ENCODE measurements at regions not wholly inside any gene's neighbourhood (a gene's known extent, or its start where the extent isn't known, plus 50 kb on each side); places are given as distances from the start of the nearest gene placed in this dataset.

- DNase-seq: no peak
Measured at GRCh38 chr2:134133622-134134312, 120.1 kb upstream of the MGAT5 start.

- DNase-seq: no peak
Measured at GRCh38 chr2:134134313-134134706, 119.6 kb upstream of the MGAT5 start.

DNA sequence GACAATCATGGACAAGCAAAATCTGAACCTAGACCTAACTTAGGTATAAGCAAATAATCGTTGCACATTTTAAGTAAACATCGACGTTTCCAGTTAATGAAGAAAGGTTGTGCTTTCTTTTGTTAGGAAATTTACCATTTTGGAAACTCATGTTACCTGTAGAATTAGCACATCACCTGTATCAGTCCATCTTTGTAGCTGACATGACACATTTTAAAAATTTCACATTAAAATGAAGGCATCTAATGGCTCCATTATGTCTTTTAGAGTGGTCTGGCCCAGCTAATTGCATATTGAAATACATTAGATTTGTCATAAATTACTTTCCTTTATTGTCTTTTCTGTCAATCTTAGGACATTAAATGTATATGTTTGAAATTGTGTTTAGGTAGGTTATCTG, 119.0 kb upstream of the MGAT5 start:
- no peak for DNase-seq

- no peak for DNase-seq
Measured at GRCh38 chr2:134135793-134136192, 118.1 kb upstream of the MGAT5 start.

DNA sequence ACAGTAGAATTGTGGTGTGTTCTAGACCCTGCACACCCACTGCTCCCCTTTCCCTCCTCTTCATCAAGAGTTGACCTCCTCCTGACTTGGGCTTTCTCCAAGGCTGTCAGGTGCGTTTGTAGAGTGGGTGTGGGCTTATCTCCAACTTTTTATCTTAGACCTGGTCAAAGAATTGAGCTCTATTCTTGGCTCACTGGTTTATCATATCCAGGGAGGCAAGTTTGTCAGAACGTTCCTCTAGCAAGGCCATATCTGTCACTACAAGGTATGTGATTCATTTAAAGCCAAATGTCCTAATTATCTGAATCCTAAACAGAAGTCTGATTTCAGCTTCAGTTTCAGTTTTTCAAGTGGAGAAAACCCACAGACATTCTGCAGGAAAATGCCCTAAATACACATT, 117.1 kb upstream of the MGAT5 start:
- no peak for DNase-seq

GRCh38 chr2:134137182-134137611, 116.7 kb upstream of the MGAT5 start:
- DNase-seq: peak in 1 of 2 donors; percentile 43

DNA sequence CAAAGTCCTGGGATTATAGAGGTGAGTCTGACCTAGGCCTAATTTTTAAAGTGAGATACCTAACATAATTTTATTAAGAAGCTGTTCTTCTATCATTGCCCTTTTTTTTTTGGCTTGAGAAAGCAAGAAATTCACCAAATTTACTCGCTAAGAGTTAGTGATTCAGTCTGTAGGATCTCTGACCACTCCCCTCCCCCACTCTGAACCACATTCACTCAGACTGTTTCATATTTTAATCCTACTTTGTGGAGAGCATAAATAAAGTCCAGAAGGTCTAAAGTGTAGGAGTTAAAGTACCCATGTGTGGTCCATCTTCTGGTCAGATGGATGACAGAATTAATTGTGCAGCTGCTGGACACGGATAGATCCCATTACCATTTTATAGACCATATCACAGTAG, 115.8 kb upstream of the MGAT5 start:
- no peak for DNase-seq

DNA sequence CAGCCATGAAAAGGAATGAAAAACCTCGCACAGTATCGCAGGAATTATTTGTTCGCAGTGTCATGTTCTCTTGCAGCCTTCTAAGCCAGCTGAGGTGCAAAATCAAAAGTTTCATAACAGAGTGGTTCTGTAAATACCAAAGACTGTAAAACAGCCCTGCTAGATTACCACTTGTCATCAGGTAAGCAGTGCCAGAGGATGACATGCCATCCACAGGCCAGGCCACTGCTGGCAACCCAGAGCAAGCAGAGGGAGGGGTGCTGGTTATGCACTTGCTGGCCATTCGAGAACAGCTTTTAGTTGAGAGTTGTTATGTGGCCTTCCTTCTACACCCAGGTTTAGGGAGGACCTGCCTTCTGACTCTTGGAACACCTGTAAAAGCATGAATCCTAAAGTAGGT, 114.3 kb upstream of the MGAT5 start:
- no peak for DNase-seq

GRCh38 chr2:134140251-134140661, 113.6 kb upstream of the MGAT5 start:
- DNase-seq: no peak

- no peak for DNase-seq
Measured at GRCh38 chr2:134141598-134142340, 112.1 kb upstream of the MGAT5 start.

DNA sequence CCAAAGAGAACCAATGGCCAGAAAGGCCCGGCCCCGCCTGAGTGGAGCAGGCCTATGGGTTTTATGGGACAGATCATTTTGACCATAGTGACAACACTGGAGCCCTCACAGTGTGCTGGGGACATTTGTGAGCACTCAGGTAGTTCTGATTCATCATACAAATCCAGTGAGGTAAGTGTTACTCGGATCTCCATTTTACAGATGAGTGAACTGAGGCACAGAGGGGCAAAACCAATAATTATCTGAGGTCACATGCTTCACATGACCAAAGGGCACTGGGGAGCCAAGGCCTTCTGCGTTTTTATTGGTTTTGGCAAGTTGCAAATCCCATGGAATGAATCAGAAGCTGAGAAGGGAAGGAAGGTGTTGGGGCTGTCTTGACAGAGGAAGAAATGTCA, 111.5 kb upstream of the MGAT5 start:
- no peak for DNase-seq

DNA sequence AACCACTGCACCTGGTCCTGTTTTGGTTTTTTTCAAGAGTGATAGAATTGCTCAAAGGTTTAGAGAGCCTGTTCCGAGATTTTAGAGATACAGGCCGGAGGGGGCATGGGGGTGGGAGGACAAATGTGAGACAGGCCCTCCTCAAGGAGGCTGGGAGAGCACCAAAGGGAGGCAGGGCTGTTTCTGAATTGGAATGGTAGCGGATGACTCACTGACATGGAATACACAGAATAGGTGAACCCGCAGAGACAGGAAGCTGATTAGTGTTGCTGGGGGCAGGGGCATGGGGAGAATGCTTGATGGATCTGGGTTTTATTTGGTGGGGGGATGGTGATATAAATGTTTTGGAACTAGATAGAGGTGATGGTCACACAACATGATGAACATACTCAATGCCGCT, 111.0 kb upstream of the MGAT5 start:
- DNase-seq: no peak

GRCh38 chr2:134143568-134143967, 110.3 kb upstream of the MGAT5 start:
- DNase-seq: no peak

DNA sequence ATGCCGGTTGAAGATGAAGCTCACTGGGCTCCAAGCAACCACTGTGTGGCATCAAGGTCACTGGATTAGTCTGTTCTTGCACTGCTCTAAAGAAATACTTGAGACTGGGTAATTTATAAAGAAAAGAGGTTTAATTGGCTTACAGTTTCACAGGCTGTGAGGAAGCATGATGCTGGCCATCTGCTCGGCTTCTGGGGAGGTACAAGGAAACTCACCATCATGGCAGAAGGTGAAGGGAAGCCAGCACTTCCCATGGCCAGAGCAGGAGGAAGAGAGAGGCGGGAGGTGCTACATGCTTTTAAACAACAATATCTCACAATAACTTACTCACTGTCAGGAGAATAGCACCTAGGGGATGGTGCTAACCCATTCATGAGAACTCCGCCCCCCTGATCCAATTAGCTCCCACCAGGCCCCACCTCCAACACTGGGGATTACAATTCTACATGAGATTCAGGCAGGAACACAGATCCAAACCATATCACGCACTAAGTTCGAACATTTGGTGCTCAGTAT, 109.7 kb upstream of the MGAT5 start:
- no peak for DNase-seq

GRCh38 chr2:134144651-134145050, 109.2 kb upstream of the MGAT5 start:
- no peak for DNase-seq

DNA sequence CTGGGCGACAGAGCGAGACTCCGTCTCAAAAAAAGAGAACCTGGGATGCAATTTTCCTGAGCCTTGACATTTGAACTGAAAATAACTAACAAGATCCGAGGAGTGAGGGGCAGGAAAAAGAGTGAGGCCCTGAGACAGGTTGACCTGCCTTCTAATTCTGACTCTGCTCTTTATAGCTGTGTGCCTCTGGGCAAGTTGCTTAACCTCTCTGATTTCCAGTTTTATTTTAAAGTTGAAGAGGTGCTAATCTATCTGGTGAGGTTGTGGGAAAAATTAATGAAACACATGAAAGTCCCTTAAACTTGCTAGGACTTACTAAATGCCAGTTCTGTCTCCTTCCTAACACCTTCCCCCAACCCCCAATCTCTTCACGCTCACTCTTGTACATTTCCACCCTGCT, 108.4 kb upstream of the MGAT5 start:
- no peak for DNase-seq

DNA sequence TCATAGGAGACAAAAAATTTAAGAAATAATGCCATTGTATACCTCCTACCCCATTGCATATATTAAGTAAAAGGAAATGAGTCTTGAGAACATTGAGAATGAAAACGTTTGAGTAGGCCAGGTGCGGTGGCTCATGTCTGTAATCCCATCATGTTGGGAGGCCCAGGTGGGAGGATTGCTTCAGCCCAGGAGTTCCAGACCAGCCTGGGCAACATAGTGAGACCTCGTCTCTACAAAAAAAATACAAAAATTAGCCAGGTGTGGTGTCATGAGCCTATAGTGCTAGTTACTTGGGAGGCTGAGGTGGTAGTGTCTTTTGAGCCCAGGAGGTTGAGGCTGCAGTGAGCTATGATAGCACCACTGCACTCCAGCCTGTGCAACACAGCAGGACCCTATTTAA, 107.7 kb upstream of the MGAT5 start:
- no peak for DNase-seq

- no peak for DNase-seq
Measured at GRCh38 chr2:134146620-134147019, 107.3 kb upstream of the MGAT5 start.

DNA sequence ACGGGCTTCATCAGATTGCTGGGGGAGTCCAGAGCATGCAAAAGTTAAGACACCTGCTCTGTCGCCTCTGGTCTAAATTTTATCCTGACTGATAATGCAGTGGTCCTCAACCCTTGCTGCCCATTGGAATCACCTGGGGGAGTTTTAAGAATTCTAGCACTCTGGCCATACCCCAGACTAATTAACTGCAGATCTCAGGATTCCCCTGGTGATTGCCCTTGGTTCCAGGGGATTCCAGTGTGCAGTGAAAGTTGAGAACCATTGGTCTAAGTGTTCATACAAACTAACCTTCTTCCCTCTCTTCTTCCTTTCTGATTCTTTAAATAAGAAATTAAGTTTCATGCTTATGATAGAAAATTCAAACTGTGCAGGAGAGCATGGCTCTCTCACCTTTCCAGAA, 105.7 kb upstream of the MGAT5 start:
- no peak for DNase-seq

DNA sequence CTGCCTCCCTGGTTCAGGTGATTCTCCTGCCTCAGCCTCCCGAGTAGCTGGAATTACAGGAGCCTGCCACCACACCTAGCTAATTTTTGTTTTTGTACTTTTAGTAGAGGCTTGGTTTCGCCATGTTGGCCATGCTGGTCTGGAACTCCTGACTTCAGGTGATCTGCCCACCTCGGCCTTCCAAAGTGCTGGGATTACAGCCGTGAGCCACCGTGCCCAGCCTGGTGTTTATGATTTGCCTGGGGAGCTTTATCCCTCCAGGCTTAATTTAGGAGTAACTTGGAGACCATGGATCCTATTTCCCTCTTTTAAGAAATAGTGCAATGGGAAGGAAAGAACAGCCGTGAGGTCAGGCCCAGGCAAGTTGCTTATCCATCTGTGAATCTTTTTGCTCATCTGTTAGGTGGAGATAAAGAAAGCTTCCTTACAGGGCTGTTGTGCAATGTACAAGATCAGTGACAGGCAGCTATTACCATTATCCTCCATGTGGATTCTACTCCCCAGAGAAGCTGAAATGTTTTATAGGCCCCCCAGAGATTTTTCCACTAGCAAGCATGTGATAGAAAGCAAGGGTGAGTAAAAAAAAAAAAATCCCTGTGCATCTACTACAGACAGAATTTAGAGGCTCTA, 104.9 kb upstream of the MGAT5 start:
- DNase-seq: peak in 1 of 2 donors; percentile 25

- DNase-seq: no peak
Measured at GRCh38 chr2:134149904-134150303, 104.0 kb upstream of the MGAT5 start.

DNA sequence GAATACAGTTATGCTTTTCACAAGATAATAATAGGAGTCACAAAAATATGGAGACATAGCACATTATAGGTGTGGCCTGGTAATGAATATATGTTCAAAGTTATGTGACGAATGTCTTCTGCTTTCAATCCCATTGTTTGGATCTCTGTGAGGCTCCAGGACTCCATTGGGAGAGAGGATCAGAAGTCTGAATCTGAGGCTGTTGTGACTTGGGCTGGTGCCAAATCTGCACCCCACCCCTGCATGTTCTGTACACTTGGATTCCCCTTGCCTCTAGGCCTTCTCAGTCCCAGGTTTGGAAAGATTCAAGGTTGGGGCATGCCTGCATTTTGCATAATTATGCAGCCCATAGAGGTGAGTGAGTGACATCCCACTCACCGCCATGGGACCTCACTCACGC, 103.1 kb upstream of the MGAT5 start:
- no peak for DNase-seq

DNA sequence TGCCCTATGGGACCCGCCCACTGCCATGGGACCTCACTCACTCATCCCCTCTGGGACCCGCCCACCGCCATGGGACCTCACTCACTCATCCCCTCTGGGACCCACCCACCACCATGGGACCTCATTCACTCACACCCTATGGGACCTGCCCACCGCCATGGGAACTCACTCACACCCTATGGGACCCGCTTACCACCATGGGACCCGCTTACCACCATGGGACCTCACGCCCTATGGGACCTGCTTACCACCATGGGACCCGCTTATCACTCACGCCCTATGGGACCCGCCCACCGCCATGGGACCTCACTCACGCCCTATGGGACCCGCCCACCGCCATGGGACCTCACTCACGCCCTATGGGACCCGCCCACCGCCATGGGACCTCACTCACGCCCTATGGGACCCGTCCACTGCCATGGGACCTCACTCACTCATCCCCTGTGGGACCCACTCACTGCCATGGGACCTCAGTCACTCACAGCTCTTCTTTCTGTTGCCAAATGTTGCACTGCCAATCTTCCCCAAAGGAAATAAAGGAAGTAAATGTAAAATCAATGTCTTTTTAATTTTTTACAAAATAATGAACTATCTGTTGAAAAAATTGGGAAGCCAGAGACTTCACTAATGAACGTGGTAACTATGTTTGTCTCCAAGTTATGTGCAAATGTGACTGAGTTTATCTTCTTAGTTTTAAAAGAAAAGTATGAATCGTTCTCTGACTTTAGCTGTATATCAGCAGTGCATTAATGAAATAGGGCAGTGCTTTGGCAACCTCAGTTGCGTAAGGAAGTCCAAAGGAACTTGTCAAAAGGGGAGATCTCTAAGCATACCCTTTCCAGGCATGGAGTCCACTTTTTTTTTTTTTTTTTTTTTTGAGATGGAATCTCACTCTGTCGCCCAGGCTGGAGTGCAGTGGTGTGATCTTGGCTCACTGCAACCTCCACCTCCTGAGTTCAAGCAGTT, 101.5 kb upstream of the MGAT5 start:
- DNase-seq: no peak
